Ishikawa (cell line): ENCODE measurements at regions not wholly inside any gene's neighbourhood (a gene's known extent, or its start where the extent isn't known, plus 50 kb on each side); places are given as distances from the start of the nearest gene placed in this dataset.

ENCODE experiments used
- CEBPB ChIP-seq: IDR thresholded peaks from 2 replicates; pipeline ENCODE4 v1.6.1; 2012
- CREB1 ChIP-seq: IDR thresholded peaks from 2 replicates; pipeline ENCODE4 v1.6.1; 2012; ENCODE audit warnings: low read depth
- EGR1 ChIP-seq: IDR thresholded peaks from 2 replicates; pipeline ENCODE4 v1.6.1; 2012
- EP300 ChIP-seq: IDR thresholded peaks from 2 replicates; pipeline ENCODE4 v1.6.1; 2012; ENCODE audit warnings: borderline replicate concordance
- FOXM1 ChIP-seq: IDR thresholded peaks from 2 replicates; pipeline ENCODE4 v1.6.1; 2012; ENCODE audit warnings: low read depth, borderline replicate concordance
- NFIC ChIP-seq: IDR thresholded peaks from 2 replicates; pipeline ENCODE4 v1.6.1; 2012
- RAD21 ChIP-seq: IDR thresholded peaks from 2 replicates; pipeline ENCODE4 v1.6.1; 2012; ENCODE audit warnings: low read depth
- TAF1 ChIP-seq: IDR thresholded peaks from 2 replicates; pipeline ENCODE4 v1.6.1; 2012; ENCODE audit warnings: low read depth, mild to moderate bottlenecking
- TCF12 ChIP-seq: IDR thresholded peaks from 2 replicates; pipeline ENCODE4 v1.6.1; 2012; ENCODE audit warnings: low read depth
- TEAD4 ChIP-seq: IDR thresholded peaks from 2 replicates; pipeline ENCODE4 v1.6.1; 2012
- YY1 ChIP-seq: IDR thresholded peaks from 2 replicates; pipeline ENCODE4 v1.6.1; 2012; ENCODE audit warnings: low read depth
- ZBTB7A ChIP-seq: IDR thresholded peaks from 2 replicates; pipeline ENCODE4 v1.6.1; 2012; ENCODE audit warnings: low read depth
- TF ChIP-seq, protein P1 (sequence below): IDR thresholded peaks from 2 replicates; pipeline ENCODE4 v1.6.1; 2012
- TF ChIP-seq, protein P2 (sequence below): IDR thresholded peaks from 2 replicates; pipeline ENCODE4 v1.6.1; 2012
- TF ChIP-seq, protein P3 (sequence below): IDR thresholded peaks from 2 replicates; pipeline ENCODE4 v1.6.1; 2012; ENCODE audit warnings: low read depth, mild to moderate bottlenecking

DNA sequence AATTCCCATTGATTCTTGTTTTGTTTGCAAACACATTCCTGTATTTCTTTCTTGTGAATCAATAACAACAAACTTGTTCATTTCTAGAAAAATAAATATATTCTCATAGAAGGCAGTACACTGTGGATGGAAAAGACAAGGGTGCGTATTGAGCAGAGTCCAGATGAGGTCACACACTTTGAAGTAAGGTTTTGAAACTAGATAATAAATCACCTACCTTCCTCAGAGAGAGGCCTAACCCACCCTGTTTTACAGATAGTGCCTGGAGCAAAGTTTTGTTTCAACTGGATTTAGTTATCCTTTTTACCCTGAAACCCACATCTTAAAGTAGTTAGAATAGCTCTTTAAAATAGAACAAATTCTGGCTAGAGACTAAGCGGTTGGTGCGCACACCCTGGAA lies 137.1 kb upstream of the PIEZO2 start:
- no peak for TF ChIP-seq TEAD4
- no peak for TF ChIP-seq EGR1
- TF ChIP-seq, protein P1, sequence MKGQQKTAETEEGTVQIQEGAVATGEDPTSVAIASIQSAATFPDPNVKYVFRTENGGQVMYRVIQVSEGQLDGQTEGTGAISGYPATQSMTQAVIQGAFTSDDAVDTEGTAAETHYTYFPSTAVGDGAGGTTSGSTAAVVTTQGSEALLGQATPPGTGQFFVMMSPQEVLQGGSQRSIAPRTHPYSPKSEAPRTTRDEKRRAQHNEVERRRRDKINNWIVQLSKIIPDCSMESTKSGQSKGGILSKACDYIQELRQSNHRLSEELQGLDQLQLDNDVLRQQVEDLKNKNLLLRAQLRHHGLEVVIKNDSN: no peak
- no peak for TF ChIP-seq TAF1
- no peak for TF ChIP-seq EP300
- no peak for TF ChIP-seq CEBPB
- TF ChIP-seq ZBTB7A: no peak
- no peak for TF ChIP-seq NFIC
- no peak for TF ChIP-seq YY1
- TF ChIP-seq CREB1: no peak

DNA sequence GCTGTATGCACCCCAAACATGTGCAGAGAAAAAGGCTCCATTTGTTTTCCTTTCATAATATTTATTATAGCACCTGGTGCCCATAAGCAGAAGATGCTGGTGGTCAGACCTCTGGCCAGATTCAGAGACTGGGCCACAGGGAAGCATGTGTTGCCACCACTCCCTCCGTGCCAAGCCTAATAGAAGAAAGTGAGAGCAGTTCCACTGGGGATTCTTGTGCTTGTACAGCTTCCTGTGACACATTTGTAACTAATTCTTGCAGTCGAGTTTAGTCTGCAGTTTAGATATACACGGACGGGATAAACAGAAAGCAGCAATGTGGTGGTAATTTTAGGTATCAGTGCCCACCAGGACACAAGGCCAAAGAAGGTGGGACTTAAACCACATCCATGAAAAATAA lies 135.4 kb upstream of the PIEZO2 start:
- no peak for TF ChIP-seq TCF12
- TF ChIP-seq FOXM1: no peak

DNA sequence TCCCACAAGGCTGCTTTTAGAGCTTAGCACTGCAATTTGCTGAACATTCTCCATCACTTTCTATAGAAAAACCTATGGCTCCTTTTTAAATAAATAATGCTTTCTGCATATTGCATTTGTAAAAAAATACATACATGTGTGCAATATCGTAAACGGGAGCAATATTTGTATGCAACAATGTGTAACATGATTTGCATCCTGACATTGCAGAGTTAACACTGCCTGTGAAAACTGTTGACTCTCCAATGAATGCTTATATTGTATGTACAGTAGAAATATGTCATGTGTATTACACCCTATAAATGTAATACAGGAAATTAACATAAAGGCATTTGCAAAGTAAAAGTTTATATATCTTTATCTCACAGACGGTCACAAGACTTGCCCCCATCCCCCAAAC lies 135.0 kb upstream of the PIEZO2 start:
- TF ChIP-seq TAF1 (no peak), EP300 (no peak), CEBPB (no peak), TCF12 (no peak), RAD21 (no peak)

DNA sequence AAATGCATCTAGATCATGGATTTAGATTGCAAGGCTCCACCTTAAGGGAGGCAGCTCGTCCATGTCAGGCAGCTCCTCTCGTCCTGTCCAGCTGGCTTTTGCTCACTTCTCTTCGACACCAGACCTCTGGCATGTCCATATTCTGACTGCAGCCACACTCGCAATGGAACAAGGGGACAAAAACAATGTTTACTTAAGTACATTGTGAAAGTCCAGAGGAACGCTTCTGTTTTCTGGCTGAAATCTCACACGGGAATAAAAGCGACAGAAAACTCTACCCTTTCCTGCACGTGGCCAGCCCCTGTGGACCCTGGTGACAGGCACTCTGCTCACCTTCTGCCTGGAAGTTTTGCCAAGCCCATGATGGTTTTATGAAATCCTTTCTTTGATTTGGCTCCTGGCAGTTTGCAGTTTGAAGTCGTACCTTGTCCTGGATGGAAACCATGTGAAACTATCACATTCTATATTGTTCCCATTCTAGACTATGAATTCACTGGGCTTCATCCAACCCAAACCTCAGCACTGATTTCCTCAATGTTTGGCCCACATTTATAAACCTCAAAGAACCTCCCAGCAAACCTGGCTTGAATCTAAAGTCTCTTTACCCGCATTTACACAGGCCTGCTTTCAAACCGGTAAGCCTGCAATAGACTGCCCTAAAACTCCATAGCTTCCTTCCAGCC lies 134.3 kb upstream of the PIEZO2 start:
- TF ChIP-seq, protein P1: no peak
- no peak for TF ChIP-seq TCF12
- TF ChIP-seq EGR1: no peak
- TF ChIP-seq, protein P2, sequence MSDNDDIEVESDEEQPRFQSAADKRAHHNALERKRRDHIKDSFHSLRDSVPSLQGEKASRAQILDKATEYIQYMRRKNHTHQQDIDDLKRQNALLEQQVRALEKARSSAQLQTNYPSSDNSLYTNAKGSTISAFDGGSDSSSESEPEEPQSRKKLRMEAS: no peak
- no peak for TF ChIP-seq NFIC
- TF ChIP-seq, protein P3, sequence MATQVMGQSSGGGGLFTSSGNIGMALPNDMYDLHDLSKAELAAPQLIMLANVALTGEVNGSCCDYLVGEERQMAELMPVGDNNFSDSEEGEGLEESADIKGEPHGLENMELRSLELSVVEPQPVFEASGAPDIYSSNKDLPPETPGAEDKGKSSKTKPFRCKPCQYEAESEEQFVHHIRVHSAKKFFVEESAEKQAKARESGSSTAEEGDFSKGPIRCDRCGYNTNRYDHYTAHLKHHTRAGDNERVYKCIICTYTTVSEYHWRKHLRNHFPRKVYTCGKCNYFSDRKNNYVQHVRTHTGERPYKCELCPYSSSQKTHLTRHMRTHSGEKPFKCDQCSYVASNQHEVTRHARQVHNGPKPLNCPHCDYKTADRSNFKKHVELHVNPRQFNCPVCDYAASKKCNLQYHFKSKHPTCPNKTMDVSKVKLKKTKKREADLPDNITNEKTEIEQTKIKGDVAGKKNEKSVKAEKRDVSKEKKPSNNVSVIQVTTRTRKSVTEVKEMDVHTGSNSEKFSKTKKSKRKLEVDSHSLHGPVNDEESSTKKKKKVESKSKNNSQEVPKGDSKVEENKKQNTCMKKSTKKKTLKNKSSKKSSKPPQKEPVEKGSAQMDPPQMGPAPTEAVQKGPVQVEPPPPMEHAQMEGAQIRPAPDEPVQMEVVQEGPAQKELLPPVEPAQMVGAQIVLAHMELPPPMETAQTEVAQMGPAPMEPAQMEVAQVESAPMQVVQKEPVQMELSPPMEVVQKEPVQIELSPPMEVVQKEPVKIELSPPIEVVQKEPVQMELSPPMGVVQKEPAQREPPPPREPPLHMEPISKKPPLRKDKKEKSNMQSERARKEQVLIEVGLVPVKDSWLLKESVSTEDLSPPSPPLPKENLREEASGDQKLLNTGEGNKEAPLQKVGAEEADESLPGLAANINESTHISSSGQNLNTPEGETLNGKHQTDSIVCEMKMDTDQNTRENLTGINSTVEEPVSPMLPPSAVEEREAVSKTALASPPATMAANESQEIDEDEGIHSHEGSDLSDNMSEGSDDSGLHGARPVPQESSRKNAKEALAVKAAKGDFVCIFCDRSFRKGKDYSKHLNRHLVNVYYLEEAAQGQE: no peak
- TF ChIP-seq RAD21: no peak
- no peak for TF ChIP-seq CEBPB
- TF ChIP-seq ZBTB7A: no peak
- TF ChIP-seq EP300: no peak
- TF ChIP-seq TAF1: no peak
- TF ChIP-seq YY1: no peak
- TF ChIP-seq CREB1: no peak
- no peak for TF ChIP-seq FOXM1

DNA sequence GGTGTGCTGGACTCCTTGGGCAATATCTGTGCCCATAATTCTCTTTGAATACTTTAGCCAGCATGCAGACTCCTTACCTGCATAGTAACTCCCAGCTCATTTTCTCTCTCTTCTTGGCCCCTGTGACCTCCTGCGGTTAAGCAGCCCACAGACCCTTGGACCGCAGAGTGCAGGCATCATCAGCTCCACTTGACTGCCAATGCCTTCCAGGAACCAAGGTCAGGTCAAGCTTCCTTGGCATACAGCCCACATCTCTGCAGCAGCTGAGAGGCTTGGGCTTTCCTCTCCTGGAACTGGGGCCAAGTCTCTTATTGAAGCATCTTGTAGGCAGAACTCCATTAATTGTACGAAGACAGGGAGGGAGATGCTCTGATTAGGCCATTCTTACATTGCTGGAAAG lies 130.1 kb upstream of the PIEZO2 start:
- TF ChIP-seq, protein P3: no peak
- TF ChIP-seq FOXM1: no peak
- no peak for TF ChIP-seq EP300
- no peak for TF ChIP-seq TEAD4
- TF ChIP-seq RAD21: no peak
- TF ChIP-seq, protein P2: no peak

DNA sequence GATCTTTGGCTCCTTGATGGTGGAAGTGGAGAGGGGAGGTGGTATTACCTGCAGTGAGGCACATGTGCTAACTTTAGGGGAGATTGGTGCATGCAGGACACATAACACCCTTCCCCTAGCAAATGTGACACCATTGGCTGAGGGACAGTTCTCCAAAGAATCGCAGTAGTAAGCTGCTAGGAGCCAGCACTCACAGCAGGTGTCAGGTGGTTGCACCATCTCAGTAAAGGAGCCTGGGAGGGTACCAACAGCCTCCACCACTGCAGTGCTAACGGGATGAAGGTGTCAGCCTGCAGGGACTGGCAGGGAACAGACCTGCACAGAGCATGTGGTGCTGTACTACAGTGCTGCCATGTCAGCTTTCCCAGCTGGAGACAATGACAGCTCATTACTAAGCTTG lies 127.3 kb upstream of the PIEZO2 start:
- TF ChIP-seq CEBPB (no peak), EGR1 (no peak), NFIC (no peak), ZBTB7A (no peak), CREB1 (no peak), FOXM1 (no peak), TEAD4 (no peak)
- TF ChIP-seq, protein P3: no peak
- TF ChIP-seq, protein P1: no peak
